ENCODE measurements at regions not wholly inside any gene's neighbourhood (a gene's known extent, or its start where the extent isn't known, plus 50 kb on each side); places are given as distances from the start of the nearest gene placed in this dataset.

DNA sequence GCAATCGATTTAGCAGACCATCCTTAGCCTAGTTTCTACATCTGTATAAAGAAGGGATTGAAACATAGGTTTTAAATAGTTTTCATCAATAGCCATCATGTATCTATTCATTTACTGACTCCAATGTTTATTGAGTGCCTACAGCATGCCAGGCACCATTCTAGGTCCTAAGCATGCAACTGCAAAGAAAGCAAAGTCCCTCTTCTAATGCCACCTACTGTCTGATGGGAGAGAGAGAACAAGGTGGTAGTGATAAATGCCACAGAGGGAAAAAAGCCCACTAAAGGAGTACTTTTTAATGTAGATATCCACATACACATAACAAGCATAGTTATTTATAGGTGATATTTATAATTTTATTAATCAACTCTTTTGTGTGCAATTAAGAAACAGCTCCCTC lies 67.6 kb upstream of the PPARGC1A start (continued):
- TF ChIP-seq CTCF (IDR thresholded peaks at IDR 0.05 in 2 of 3, conservative IDR thresholded peaks at IDR 0.05 in 1 of 3; ENCODE audit: insufficient read depth in 2 of 3, low read depth in 1 of 3, low read length in 3 of 3) (no peak), ZNF146 (CRISPR knock-in tag; IDR thresholded peaks at IDR 0.05; ENCODE audit: unreplicated experiment) (no peak), PREB (CRISPR knock-in tag; IDR thresholded peaks at IDR 0.05) (no peak), ZNF583 (CRISPR knock-in tag; IDR thresholded peaks at IDR 0.05) (no peak), NFIC (IDR thresholded peaks at IDR 0.05) (no peak), ZNF717 (CRISPR knock-in tag; IDR thresholded peaks at IDR 0.05) (no peak), RBM22 (IDR thresholded peaks at IDR 0.05; ENCODE audit: low read depth, low read length, poor library complexity, severe bottlenecking) (no peak), MLLT1 (IDR thresholded peaks at IDR 0.05) (no peak)
